IMR-90 (cell line): ENCODE measurements at regions not wholly inside any gene's neighbourhood (a gene's known extent, or its start where the extent isn't known, plus 50 kb on each side); places are given as distances from the start of the nearest gene placed in this dataset.

Experiments
- ATAC-seq: fragments of 200-7000 bp; cut with Tn5 transposase; 2 replicates; pipeline ENCODE4 v1.9.1; 2020; ENCODE audit warnings: low read depth, mild to moderate bottlenecking, moderate library complexity
- BruUV-seq: library from RNA; stranded (reverse); fragments of 400-500 nt; replicated peaks from 2 replicates; lab custom pipeline; 2021; lab: Mats Ljungman, UMichigan
- CTCF ChIA-PET: fragments of 300-600 bp; formaldehyde crosslinking; extraction: SDS; loops from one replicate; lab custom pipeline; 2021; ENCODE audit warnings: antibody characterized with exemption; lab: Yijun Ruan, JAX
- POLR2A ChIA-PET: fragments of 300-600 bp; sonication (Branson Sonifier 250); formaldehyde crosslinking; loops from one replicate; lab custom pipeline; 2022; ENCODE audit warnings: antibody characterized with exemption; ENCODE audit not compliant: unreplicated experiment; lab: Charles Lee
- DNase-seq: peaks from one replicate; pipeline ENCODE4 v3.0.0; 2013
- H2AFZ ChIP-seq: replicated peaks from 2 replicates; pipeline ENCODE3; 2013; ENCODE audit warnings: low read length, mild to moderate bottlenecking; ENCODE audit not compliant: poor library complexity
- H2AK5ac ChIP-seq: 2 replicates; pipeline ENCODE4 v1.6.1; 2013; ENCODE audit warnings: low read depth, low read length, inconsistent platforms
- H2AK9ac ChIP-seq: replicated peaks from 2 replicates; pipeline ENCODE3; 2013; ENCODE audit warnings: mild to moderate bottlenecking, low read depth, low read length, moderate library complexity; ENCODE audit not compliant: poor library complexity
- H2BK120ac ChIP-seq: 2 replicates; pipeline ENCODE4 v1.6.1; 2013; ENCODE audit warnings: low read depth, low read length, inconsistent platforms
- H2BK15ac ChIP-seq: 3 replicates; pipeline ENCODE4 v1.6.1; 2013; ENCODE audit warnings: low read depth, low read length, inconsistent platforms
- H2BK20ac ChIP-seq: 2 replicates; pipeline ENCODE4 v1.6.1; 2013; ENCODE audit warnings: low read depth, mild to moderate bottlenecking, inconsistent platforms, low read length, moderate library complexity
- H2BK5ac ChIP-seq: 2 replicates; pipeline ENCODE4 v1.6.1; 2013; ENCODE audit warnings: mild to moderate bottlenecking, low read depth, low read length, inconsistent platforms; ENCODE audit not compliant: poor library complexity, severe bottlenecking
- H3K14ac ChIP-seq: replicated peaks from 2 replicates; pipeline ENCODE4 v1.6.1; 2013; ENCODE audit warnings: low read depth, low read length, inconsistent platforms
- H3K18ac ChIP-seq: 2 replicates; pipeline ENCODE4 v1.6.1; 2013; ENCODE audit warnings: low read depth, low read length, control low read depth
- H3K23ac ChIP-seq: 2 replicates; pipeline ENCODE4 v1.6.1; 2013; ENCODE audit warnings: low read depth, low read length, inconsistent platforms
- H3K27ac ChIP-seq: 2 replicates; pipeline ENCODE4 v1.5.1; 2013; ENCODE audit warnings: mild to moderate bottlenecking, control low read depth, low read length; ENCODE audit not compliant: insufficient read depth
- H3K27me3 ChIP-seq: 2 replicates; pipeline ENCODE4 v1.6.1; 2013; ENCODE audit warnings: low read length; ENCODE audit not compliant: control insufficient read depth, insufficient read depth
- H3K36me3 ChIP-seq: 2 replicates; pipeline ENCODE4 v1.6.1; 2013; ENCODE audit warnings: low read length, mixed read lengths; ENCODE audit not compliant: control insufficient read depth, insufficient read depth
- H3K4ac ChIP-seq: 2 replicates; pipeline ENCODE4 v1.6.1; 2013; ENCODE audit warnings: low read depth, low read length, inconsistent platforms
- H3K4me1 ChIP-seq: 2 replicates; pipeline ENCODE4 v1.6.1; 2013; ENCODE audit warnings: low read length, mixed read lengths; ENCODE audit not compliant: control insufficient read depth, insufficient read depth
- H3K4me2 ChIP-seq: 2 replicates; pipeline ENCODE4 v1.6.1; 2013; ENCODE audit warnings: low read depth, mild to moderate bottlenecking, control low read depth, low read length, moderate library complexity
- H3K4me3 ChIP-seq: 2 replicates; pipeline ENCODE4 v1.5.1; 2013; ENCODE audit warnings: low read depth, mild to moderate bottlenecking, control low read depth, low read length, moderate library complexity; ENCODE audit not compliant: insufficient read depth
- H3K56ac ChIP-seq: 2 replicates; pipeline ENCODE4 v1.6.1; 2013; ENCODE audit warnings: low read length, inconsistent platforms; ENCODE audit not compliant: insufficient read depth; ENCODE audit errors: extremely low read depth
- H3K79me1 ChIP-seq, 2 experiments: 2 replicates each; pipeline ENCODE4 v1.6.1; 2013; ENCODE audit warnings: low read length in 2 of 2, inconsistent platforms in 1 of 2, low read depth in 1 of 2
- H3K9ac ChIP-seq: 2 replicates; pipeline ENCODE4 v1.6.1; 2013; ENCODE audit warnings: low read depth, low read length, control low read depth
- H3K9me1 ChIP-seq: 2 replicates; pipeline ENCODE4 v1.6.1; 2013; ENCODE audit warnings: low read length, inconsistent platforms; ENCODE audit not compliant: insufficient read depth
- H3K9me3 ChIP-seq: 2 replicates; pipeline ENCODE4 v1.6.1; 2013; ENCODE audit warnings: low read length; ENCODE audit not compliant: control insufficient read depth, insufficient read depth
- H4K20me1 ChIP-seq: 2 replicates; pipeline ENCODE4 v1.6.1; 2013; ENCODE audit warnings: low read length, inconsistent platforms; ENCODE audit not compliant: insufficient read depth
- H4K5ac ChIP-seq: 2 replicates; pipeline ENCODE4 v1.6.1; 2013; ENCODE audit warnings: mild to moderate bottlenecking, low read depth, low read length, control low read depth
- H4K8ac ChIP-seq, 2 experiments: 2 replicates each; pipeline ENCODE4 v1.6.1; 2013; ENCODE audit warnings: low read depth in 2 of 2, low read length in 2 of 2, control low read depth in 1 of 2, inconsistent platforms in 1 of 2
- H4K91ac ChIP-seq: 2 replicates; pipeline ENCODE4 v1.6.1; 2013; ENCODE audit warnings: low read depth, low read length, inconsistent platforms; ENCODE audit not compliant: insufficient read depth
- BHLHE40 ChIP-seq: fragments of 150-350 bp; IDR thresholded peaks from 2 replicates; pipeline ENCODE4 v1.6.1; 2016; ENCODE audit warnings: mild to moderate bottlenecking, low read depth, low read length
- CEBPB ChIP-seq: IDR thresholded peaks from 2 replicates; pipeline ENCODE4 v1.6.1; 2012; ENCODE audit warnings: low read depth, low read length, improper control_type of control experiment
- CHD1 ChIP-seq: IDR thresholded peaks from 2 replicates; pipeline ENCODE4 v1.6.1; 2012; ENCODE audit warnings: low read depth, low read length, improper control_type of control experiment
- CTCF ChIP-seq: conservative IDR thresholded peaks from 2 replicates; pipeline ENCODE4 v1.5.1; 2012; ENCODE audit warnings: mild to moderate bottlenecking, low read depth, low read length, improper control_type of control experiment
- ELK1 ChIP-seq: fragments of 150-350 bp; IDR thresholded peaks from 2 replicates; pipeline ENCODE4 v1.6.1; 2016; ENCODE audit warnings: low read depth, mild to moderate bottlenecking, low read length, moderate library complexity, borderline replicate concordance
- FOS ChIP-seq: fragments of 150-350 bp; IDR thresholded peaks from 2 replicates; pipeline ENCODE4 v1.6.1; 2016; ENCODE audit warnings: low read depth, low read length
- MAFK ChIP-seq: IDR thresholded peaks from 2 replicates; pipeline ENCODE4 v1.6.1; 2012; ENCODE audit warnings: low read depth, low read length, improper control_type of control experiment
- MAZ ChIP-seq: IDR thresholded peaks from 2 replicates; pipeline ENCODE4 v1.6.1; 2012; ENCODE audit warnings: low read depth, mild to moderate bottlenecking, low read length, improper control_type of control experiment, moderate library complexity, borderline replicate concordance
- MXI1 ChIP-seq: IDR thresholded peaks from 2 replicates; pipeline ENCODE4 v1.6.1; 2012; ENCODE audit warnings: low read depth, mild to moderate bottlenecking, low read length, moderate library complexity, borderline replicate concordance
- NFE2L2 ChIP-seq: fragments of 150-350 bp; IDR thresholded peaks from 2 replicates; pipeline ENCODE4 v1.6.1; 2016; ENCODE audit warnings: low read depth, mild to moderate bottlenecking, low read length
- POLR2A ChIP-seq: IDR thresholded peaks from 2 replicates; pipeline ENCODE4 v1.6.1; 2012; ENCODE audit warnings: mild to moderate bottlenecking, low read depth, low read length
- RAD21 ChIP-seq: IDR thresholded peaks from 2 replicates; pipeline ENCODE4 v1.6.1; 2012; ENCODE audit warnings: low read length, improper control_type of control experiment
- RCOR1 ChIP-seq: IDR thresholded peaks from 2 replicates; pipeline ENCODE4 v1.6.1; 2012; ENCODE audit warnings: mild to moderate bottlenecking, low read length, improper control_type of control experiment; ENCODE audit not compliant: insufficient replicate concordance
- RFX5 ChIP-seq: IDR thresholded peaks from 2 replicates; pipeline ENCODE4 v1.8.0; 2012; ENCODE audit warnings: low read depth, mild to moderate bottlenecking, low read length, moderate library complexity
- SMC3 ChIP-seq: fragments of 150-350 bp; IDR thresholded peaks from 2 replicates; pipeline ENCODE4 v1.6.1; 2016; ENCODE audit warnings: low read depth, mild to moderate bottlenecking, antibody characterized with exemption, low read length, moderate library complexity
- USF2 ChIP-seq: fragments of 150-350 bp; IDR thresholded peaks from 2 replicates; pipeline ENCODE4 v1.6.1; 2017; ENCODE audit warnings: mild to moderate bottlenecking, antibody characterized with exemption, low read length, low read depth
- WGBS, 2 experiments: methylation state at CpG; one replicate each; pipeline versions ENCODE4 v1.1.5 to v1.1.7; 2013; ENCODE audit warnings: missing lambda C conversion rate in 2 of 2; ENCODE audit not compliant: insufficient read length in 1 of 2; ENCODE audit errors: extremely low coverage in 2 of 2; 5-methylcytosine and 5-hydroxymethylcytosine counted together
- dilution Hi-C: fragments of 300-500 bp; cut with HindIII; formaldehyde crosslinking; loops from one replicate; pipeline ENCODE4 v1.14.3; 2018; ENCODE audit warnings: low sequenced_read_pairs; ENCODE audit not compliant: unreplicated experiment
- in situ Hi-C: fragments of 300-500 bp; cut with MboI; formaldehyde crosslinking; loops from 3 replicates; pipeline ENCODE4 v1.14.3; 2019; ENCODE audit warnings: low sequenced_read_pairs, inconsistent platforms, mixed read lengths
- intact Hi-C: fragments of 100-400 bp; cut with micrococcal nuclease; formaldehyde crosslinking; loops from 2 replicates; pipeline ENCODE4 v1.10.0; 2022

- H3K36me3 ChIP-seq: no peaks in the 10 kb centered on the region
- in situ Hi-C loops: no loop called here
- no peaks in the 10 kb centered on the region for H3K27me3 ChIP-seq
- ChIA-PET POLR2A (no interaction called here), CTCF (no interaction called here)
- H3K23ac ChIP-seq: no peak overlapping the region
- H3K4ac ChIP-seq: no peak overlapping the region
- H3K4me3 ChIP-seq: no peak overlapping the region
- intact Hi-C loops: no loop called here
- H3K18ac ChIP-seq: no peak overlapping the region
- no TSS peak for BruUV-seq
- H4K91ac ChIP-seq: no peak overlapping the region
- H2AK9ac ChIP-seq: no peak overlapping the region
- H3K9me3 ChIP-seq: 0 out of 2 replicates have a peak, but pooled peaks cover 1% of the 10 kb centered on the region
- H4K20me1 ChIP-seq: no peaks in the 10 kb centered on the region
- dilution Hi-C loops: no loop called here
- no peak overlapping the region for H4K8ac ChIP-seq
- no peak overlapping the region for H4K5ac ChIP-seq
- H2AFZ ChIP-seq: no peak overlapping the region
- no peak overlapping the region for H2BK15ac ChIP-seq
- no peak overlapping the region for H3K9ac ChIP-seq
- TF ChIP-seq CTCF (no peak), POLR2A (no peak), CEBPB (no peak), RFX5 (no peak), FOS (no peak), ELK1 (no peak), MAFK (no peak), RAD21 (no peak), MAZ (no peak), MXI1 (no peak), CHD1 (no peak), RCOR1 (no peak), SMC3 (no peak), BHLHE40 (no peak), NFE2L2 (no peak), USF2 (no peak)
- H3K79me1 ChIP-seq: no peaks in the 10 kb centered on the region
- no peak overlapping the region for H2BK5ac ChIP-seq
- no peaks in the 10 kb centered on the region for H3K4me1 ChIP-seq
- WGBS, 2 experiments: no CpG with 5 or more reads among the region's 2 CpGs
- no peak overlapping the region for H2BK120ac ChIP-seq
- ATAC-seq (no peak), DNase-seq (peak; percentile 17)
- H2BK20ac ChIP-seq: no peak overlapping the region
- H3K14ac ChIP-seq: no peak overlapping the region
- no peak overlapping the region for H3K27ac ChIP-seq
- no peaks in the 10 kb centered on the region for H3K9me1 ChIP-seq
- H2AK5ac ChIP-seq: no peak overlapping the region
- H3K4me2 ChIP-seq: no peak overlapping the region
- H3K56ac ChIP-seq: no peak overlapping the region
Measured at GRCh38 chr4:126526335-126526734, 1106.4 kb upstream of the INTU start.
